OCI-LY7 (cell line): ENCODE measurements at regions not wholly inside any gene's neighbourhood (a gene's known extent, or its start where the extent isn't known, plus 50 kb on each side); places are given as distances from the start of the nearest gene placed in this dataset.

Experiments
- BruUV-seq: library from RNA; stranded (reverse); fragments of 400-500 nt; replicated peaks from 2 replicates; lab custom pipeline; 2021; lab: Mats Ljungman, UMichigan
- CTCF ChIA-PET: fragments of 300-600 bp; sonication (Branson Sonifier 250); formaldehyde crosslinking; loops from one replicate; lab custom pipeline; 2022; ENCODE audit warnings: antibody characterized with exemption; ENCODE audit not compliant: unreplicated experiment; lab: Charles Lee
- POLR2A ChIA-PET: fragments of 300-600 bp; sonication (Branson Sonifier 250); formaldehyde crosslinking; loops from one replicate; lab custom pipeline; 2022; ENCODE audit warnings: antibody characterized with exemption; lab: Charles Lee
- DNase-seq: peaks from one replicate; pipeline ENCODE4 v3.0.0-alpha.2; 2015; ENCODE audit warnings: low spot score
- H2AFZ ChIP-seq: fragments of 200-600 bp; sonication (generic), shearing (Covaris generic); 2 replicates; pipeline ENCODE4 v1.6.1; 2014; ENCODE audit warnings: mild to moderate bottlenecking, antibody characterized with exemption, low read length, moderate library complexity
- H3K27ac ChIP-seq: fragments of 200-600 bp; sonication (generic); 2 replicates; pipeline ENCODE4 v1.5.1; 2014; ENCODE audit warnings: mixed run types, low read depth, mild to moderate bottlenecking, moderate library complexity, low read length, inconsistent platforms; ENCODE audit not compliant: poor library complexity, severe bottlenecking
- H3K36me3 ChIP-seq: fragments of 200-600 bp; sonication (generic); 2 replicates; pipeline ENCODE4 v1.6.1; 2014; ENCODE audit warnings: mild to moderate bottlenecking, antibody characterized with exemption, low read length, moderate library complexity, mixed read lengths; ENCODE audit not compliant: insufficient read depth
- H3K4me1 ChIP-seq: fragments of 200-600 bp; sonication (generic); 2 replicates; pipeline ENCODE4 v1.5.1; 2014; ENCODE audit warnings: mild to moderate bottlenecking, low read length; ENCODE audit not compliant: insufficient read depth, poor library complexity, severe bottlenecking
- H3K4me2 ChIP-seq: fragments of 200-600 bp; sonication (generic); 2 replicates; pipeline ENCODE4 v1.6.1; 2014; ENCODE audit warnings: mild to moderate bottlenecking, low read length
- H3K4me3 ChIP-seq: fragments of 200-600 bp; sonication (generic); 2 replicates; pipeline ENCODE4 v1.5.1; 2014; ENCODE audit warnings: mild to moderate bottlenecking, low read depth, low read length; ENCODE audit not compliant: poor library complexity, severe bottlenecking
- H3K79me2 ChIP-seq: fragments of 200-600 bp; sonication (generic); 2 replicates; pipeline ENCODE4 v1.6.1; 2016; ENCODE audit warnings: low read depth, mild to moderate bottlenecking, low read length, moderate library complexity, mixed read lengths; ENCODE audit not compliant: insufficient read depth
- H3K9me2 ChIP-seq: fragments of 200-600 bp; sonication (generic); 2 replicates; pipeline ENCODE4 v1.6.1; 2016; ENCODE audit warnings: mild to moderate bottlenecking, low read length, mixed read lengths; ENCODE audit not compliant: insufficient read depth
- H3K9me3 ChIP-seq: fragments of 200-600 bp; sonication (generic); 2 replicates; pipeline ENCODE4 v1.6.1; 2014; ENCODE audit warnings: mild to moderate bottlenecking, mixed run types, low read length, mixed read lengths
- H4K20me1 ChIP-seq: fragments of 200-600 bp; sonication (generic); 2 replicates; pipeline ENCODE4 v1.6.1; 2014; ENCODE audit warnings: mild to moderate bottlenecking, antibody characterized with exemption, low read length, moderate library complexity, mixed read lengths; ENCODE audit not compliant: insufficient read depth
- EZH2phosphoT487 ChIP-seq: fragments of 200-600 bp; sonication (generic); IDR thresholded peaks from 2 replicates; pipeline ENCODE4 v1.6.1; 2018; ENCODE audit warnings: low read depth, borderline replicate concordance, mild to moderate bottlenecking, mixed run types, antibody characterized with exemption, low read length, moderate library complexity, mixed read lengths
- intact Hi-C: fragments of 100-400 bp; cut with micrococcal nuclease; formaldehyde crosslinking; loops from one replicate; pipeline ENCODE4 v1.10.0; 2022; ENCODE audit not compliant: unreplicated experiment
- TF ChIP-seq, protein P1 (sequence below): fragments of 200-600 bp; sonication (generic); conservative IDR thresholded peaks from 2 replicates; pipeline ENCODE4 v1.5.1; 2014; ENCODE audit warnings: mild to moderate bottlenecking, antibody characterized with exemption, low read length, moderate library complexity, mixed read lengths

DNA sequence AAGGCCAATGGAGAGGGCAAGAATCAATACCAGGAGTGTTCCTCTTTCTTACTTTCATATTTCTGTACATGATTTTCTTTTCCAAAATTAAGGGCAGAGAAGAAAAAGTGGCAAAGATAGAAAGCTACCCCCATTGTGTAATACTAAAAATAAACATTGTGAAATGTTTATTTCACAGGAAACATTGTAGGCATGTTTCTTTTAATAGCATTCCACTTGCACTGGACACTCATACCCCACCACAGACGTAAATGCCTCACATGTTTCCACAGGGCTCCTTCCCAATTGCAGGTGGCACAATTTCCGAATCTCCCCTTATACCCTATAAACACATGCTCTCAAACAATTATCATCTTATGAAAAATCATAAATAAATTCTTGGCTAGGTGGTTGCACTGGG lies 645.1 kb upstream of the SETBP1 start:
- no peak for DNase-seq
- no peaks in the 10 kb centered on the region for H3K9me2 ChIP-seq
- no peaks in the 10 kb centered on the region for H3K4me1 ChIP-seq
- H3K4me2 ChIP-seq = no peak overlapping the region
- H3K27ac ChIP-seq = no peak overlapping the region
- no peaks in the 10 kb centered on the region for H3K79me2 ChIP-seq
- H4K20me1 ChIP-seq = no peaks in the 10 kb centered on the region
- no peak overlapping the region for H3K4me3 ChIP-seq
- CTCF ChIA-PET = no interaction called here
- POLR2A ChIA-PET = no interaction called here
- H2AFZ ChIP-seq = no peak overlapping the region
- BruUV-seq = no TSS peak
- H3K9me3 ChIP-seq = no peaks in the 10 kb centered on the region
- H3K36me3 ChIP-seq = no peaks in the 10 kb centered on the region
- TF ChIP-seq, protein P1, sequence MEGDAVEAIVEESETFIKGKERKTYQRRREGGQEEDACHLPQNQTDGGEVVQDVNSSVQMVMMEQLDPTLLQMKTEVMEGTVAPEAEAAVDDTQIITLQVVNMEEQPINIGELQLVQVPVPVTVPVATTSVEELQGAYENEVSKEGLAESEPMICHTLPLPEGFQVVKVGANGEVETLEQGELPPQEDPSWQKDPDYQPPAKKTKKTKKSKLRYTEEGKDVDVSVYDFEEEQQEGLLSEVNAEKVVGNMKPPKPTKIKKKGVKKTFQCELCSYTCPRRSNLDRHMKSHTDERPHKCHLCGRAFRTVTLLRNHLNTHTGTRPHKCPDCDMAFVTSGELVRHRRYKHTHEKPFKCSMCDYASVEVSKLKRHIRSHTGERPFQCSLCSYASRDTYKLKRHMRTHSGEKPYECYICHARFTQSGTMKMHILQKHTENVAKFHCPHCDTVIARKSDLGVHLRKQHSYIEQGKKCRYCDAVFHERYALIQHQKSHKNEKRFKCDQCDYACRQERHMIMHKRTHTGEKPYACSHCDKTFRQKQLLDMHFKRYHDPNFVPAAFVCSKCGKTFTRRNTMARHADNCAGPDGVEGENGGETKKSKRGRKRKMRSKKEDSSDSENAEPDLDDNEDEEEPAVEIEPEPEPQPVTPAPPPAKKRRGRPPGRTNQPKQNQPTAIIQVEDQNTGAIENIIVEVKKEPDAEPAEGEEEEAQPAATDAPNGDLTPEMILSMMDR = no peak
- no peak for TF ChIP-seq EZH2phosphoT487
- intact Hi-C loops = no loop called here

DNA sequence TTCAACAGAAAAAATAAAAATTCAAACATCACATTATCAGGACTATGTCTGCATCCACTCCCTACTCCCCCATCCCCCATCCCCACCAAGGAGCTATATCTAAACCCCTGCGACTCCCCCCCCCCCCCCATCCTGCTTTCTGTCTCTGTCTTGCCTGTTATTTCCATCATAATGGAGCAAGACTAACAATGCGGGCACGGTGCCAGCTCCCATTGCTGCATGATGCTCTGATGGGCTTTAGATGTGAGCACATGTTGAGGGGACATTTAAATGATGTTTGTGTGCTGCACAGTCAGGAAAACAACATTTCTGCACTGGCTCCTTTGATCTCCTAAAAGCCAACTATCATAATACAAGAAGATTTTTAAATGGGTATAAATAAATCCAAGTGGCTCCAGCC lies 644.2 kb upstream of the SETBP1 start:
- Histone ChIP-seq H3K9me2 (no peaks in the 10 kb centered on the region), H4K20me1 (no peaks in the 10 kb centered on the region), H3K9me3 (no peaks in the 10 kb centered on the region), H3K79me2 (no peaks in the 10 kb centered on the region), H3K27ac (no peak overlapping the region), H3K4me1 (no peaks in the 10 kb centered on the region), H3K4me3 (no peak overlapping the region), H2AFZ (no peak overlapping the region), H3K36me3 (no peaks in the 10 kb centered on the region), H3K4me2 (no peak overlapping the region)
- no TSS peak for BruUV-seq
- ChIA-PET CTCF (no interaction called here), POLR2A (no interaction called here)
- no peak for DNase-seq
- intact Hi-C loops = no loop called here
- no peak for TF ChIP-seq EZH2phosphoT487
- TF ChIP-seq, protein P1 = no peak

DNA sequence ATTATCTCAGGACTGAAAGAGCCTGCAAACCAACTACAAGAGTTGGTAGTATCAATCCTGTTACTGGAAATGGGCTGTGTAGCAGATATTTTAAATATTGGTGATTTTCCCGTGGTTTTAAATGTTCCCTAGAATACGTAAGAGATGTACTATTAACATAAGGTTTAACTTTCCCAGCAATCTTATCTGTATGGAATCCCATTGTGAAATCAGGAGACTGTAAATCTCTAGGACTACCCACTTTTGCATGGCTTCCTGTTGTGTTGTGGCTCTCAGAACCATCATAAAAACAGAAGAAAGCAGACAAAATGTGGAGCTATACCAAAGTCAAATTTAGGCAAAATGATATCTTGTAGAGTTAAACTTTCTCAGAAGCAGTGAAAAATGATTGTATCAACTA lies 641.5 kb upstream of the SETBP1 start:
- Histone ChIP-seq H3K79me2 (no peaks in the 10 kb centered on the region), H4K20me1 (no peaks in the 10 kb centered on the region), H3K4me2 (no peak overlapping the region), H3K9me3 (no peaks in the 10 kb centered on the region), H3K4me1 (no peaks in the 10 kb centered on the region), H3K27ac (no peak overlapping the region), H3K9me2 (no peaks in the 10 kb centered on the region), H2AFZ (no peak overlapping the region), H3K36me3 (no peaks in the 10 kb centered on the region), H3K4me3 (no peak overlapping the region)
- POLR2A ChIA-PET = no interaction called here
- DNase-seq = no peak
- CTCF ChIA-PET = no interaction called here
- no TSS peak for BruUV-seq
- no peak for TF ChIP-seq EZH2phosphoT487
- TF ChIP-seq, protein P1 = no peak
- intact Hi-C loops = no loop called here
